ENCODE measurements at regions not wholly inside any gene's neighbourhood (a gene's known extent, or its start where the extent isn't known, plus 50 kb on each side); places are given as distances from the start of the nearest gene placed in this dataset.

- TF ChIP-seq, protein P1, sequence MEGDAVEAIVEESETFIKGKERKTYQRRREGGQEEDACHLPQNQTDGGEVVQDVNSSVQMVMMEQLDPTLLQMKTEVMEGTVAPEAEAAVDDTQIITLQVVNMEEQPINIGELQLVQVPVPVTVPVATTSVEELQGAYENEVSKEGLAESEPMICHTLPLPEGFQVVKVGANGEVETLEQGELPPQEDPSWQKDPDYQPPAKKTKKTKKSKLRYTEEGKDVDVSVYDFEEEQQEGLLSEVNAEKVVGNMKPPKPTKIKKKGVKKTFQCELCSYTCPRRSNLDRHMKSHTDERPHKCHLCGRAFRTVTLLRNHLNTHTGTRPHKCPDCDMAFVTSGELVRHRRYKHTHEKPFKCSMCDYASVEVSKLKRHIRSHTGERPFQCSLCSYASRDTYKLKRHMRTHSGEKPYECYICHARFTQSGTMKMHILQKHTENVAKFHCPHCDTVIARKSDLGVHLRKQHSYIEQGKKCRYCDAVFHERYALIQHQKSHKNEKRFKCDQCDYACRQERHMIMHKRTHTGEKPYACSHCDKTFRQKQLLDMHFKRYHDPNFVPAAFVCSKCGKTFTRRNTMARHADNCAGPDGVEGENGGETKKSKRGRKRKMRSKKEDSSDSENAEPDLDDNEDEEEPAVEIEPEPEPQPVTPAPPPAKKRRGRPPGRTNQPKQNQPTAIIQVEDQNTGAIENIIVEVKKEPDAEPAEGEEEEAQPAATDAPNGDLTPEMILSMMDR (IDR thresholded peaks at IDR 0.05) = no peak
- TF ChIP-seq POLR2AphosphoS5 (IDR thresholded peaks at IDR 0.05) (no peak), POLR2A (IDR thresholded peaks at IDR 0.05) (no peak)
- no peak for DNase-seq (ENCODE audit: low spot score)
- no peaks in the 10 kb centered on the region for H3K4me1 ChIP-seq (replicated peaks)
- intact Hi-C loops (cut with DNase I) = no loop called here
- H3K27me3 ChIP-seq (replicated peaks; ENCODE audit: insufficient read depth) = no peaks in the 10 kb centered on the region
- H3K36me3 ChIP-seq = no peaks in the 10 kb centered on the region
- H3K9me3 ChIP-seq = no peaks in the 10 kb centered on the region
- no peak overlapping the region for H3K27ac ChIP-seq
- H3K4me3 ChIP-seq = no peak overlapping the region
Observed at GRCh38 chr9:71459082-71459481, 309.2 kb downstream of the CEMIP2 start.

GRCh38 chr9:71446473-71447411, 321.6 kb downstream of the CEMIP2 start:
- no peaks in the 10 kb centered on the region for H3K4me1 ChIP-seq (replicated peaks)
- H3K27me3 ChIP-seq (replicated peaks; ENCODE audit: insufficient read depth) = no peaks in the 10 kb centered on the region
- TF ChIP-seq, protein P1 (IDR thresholded peaks at IDR 0.05) = no peak
- no peak for TF ChIP-seq POLR2A (IDR thresholded peaks at IDR 0.05)
- TF ChIP-seq POLR2AphosphoS5 (IDR thresholded peaks at IDR 0.05) = no peak
- peak; percentile 4 for DNase-seq (ENCODE audit: low spot score)
- intact Hi-C loops (cut with DNase I) = no loop called here
- no peaks in the 10 kb centered on the region for H3K36me3 ChIP-seq
- H3K4me3 ChIP-seq = peak overlapping the region; percentile 21 to 23
- WGBS = 2% methylated on average over 68 of the region's 73 CpGs
- no peaks in the 10 kb centered on the region for H3K9me3 ChIP-seq
- no peak overlapping the region for H3K27ac ChIP-seq

DNA sequence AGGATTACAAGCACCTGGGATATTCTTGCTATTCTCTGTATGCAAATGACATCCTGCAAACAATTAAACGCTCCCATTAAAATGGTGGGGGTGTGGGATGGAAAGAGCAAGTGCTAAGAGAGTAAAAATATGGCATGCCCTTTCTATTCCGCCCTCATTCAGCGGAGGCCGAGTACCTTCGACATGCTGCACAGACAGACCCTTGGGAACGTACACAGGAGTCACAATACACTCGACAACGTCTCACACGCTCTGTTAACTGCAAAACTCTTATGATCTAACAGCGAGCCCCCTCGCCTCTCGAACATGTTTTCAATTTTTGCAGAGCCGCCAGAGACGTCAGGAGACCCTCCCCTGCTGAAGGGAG, 322.2 kb downstream of the CEMIP2 start:
- Histone ChIP-seq H3K4me1 (replicated peaks) (no peaks in the 10 kb centered on the region), H3K36me3 (no peaks in the 10 kb centered on the region), H3K27me3 (replicated peaks; ENCODE audit: insufficient read depth) (no peaks in the 10 kb centered on the region), H3K27ac (no peak overlapping the region), H3K9me3 (no peaks in the 10 kb centered on the region), H3K4me3 (no peak overlapping the region)
- intact Hi-C loops (cut with DNase I) = no loop called here
- 52% methylated on average over 14 of the region's 14 CpGs for WGBS
- TF ChIP-seq, protein P1 (IDR thresholded peaks at IDR 0.05) = no peak
- TF ChIP-seq POLR2A (IDR thresholded peaks at IDR 0.05) = no peak
- no peak for TF ChIP-seq POLR2AphosphoS5 (IDR thresholded peaks at IDR 0.05)
- no peak for DNase-seq (ENCODE audit: low spot score)

GRCh38 chr9:71442937-71443336, 321.5 kb upstream of the TRPM3 start:
- no peaks in the 10 kb centered on the region for H3K27me3 ChIP-seq (replicated peaks; ENCODE audit: insufficient read depth)
- H3K4me3 ChIP-seq = no peak overlapping the region
- WGBS = 87% methylated on average over 3 of the region's 3 CpGs
- H3K9me3 ChIP-seq = no peaks in the 10 kb centered on the region
- no peak for TF ChIP-seq POLR2AphosphoS5 (IDR thresholded peaks at IDR 0.05)
- TF ChIP-seq, protein P1 (IDR thresholded peaks at IDR 0.05) = no peak
- no peak for TF ChIP-seq POLR2A (IDR thresholded peaks at IDR 0.05)
- H3K36me3 ChIP-seq = no peaks in the 10 kb centered on the region
- H3K27ac ChIP-seq = no peak overlapping the region
- H3K4me1 ChIP-seq (replicated peaks) = no peaks in the 10 kb centered on the region
- intact Hi-C loops (cut with DNase I) = no loop called here
- DNase-seq (ENCODE audit: low spot score) = no peak

DNA sequence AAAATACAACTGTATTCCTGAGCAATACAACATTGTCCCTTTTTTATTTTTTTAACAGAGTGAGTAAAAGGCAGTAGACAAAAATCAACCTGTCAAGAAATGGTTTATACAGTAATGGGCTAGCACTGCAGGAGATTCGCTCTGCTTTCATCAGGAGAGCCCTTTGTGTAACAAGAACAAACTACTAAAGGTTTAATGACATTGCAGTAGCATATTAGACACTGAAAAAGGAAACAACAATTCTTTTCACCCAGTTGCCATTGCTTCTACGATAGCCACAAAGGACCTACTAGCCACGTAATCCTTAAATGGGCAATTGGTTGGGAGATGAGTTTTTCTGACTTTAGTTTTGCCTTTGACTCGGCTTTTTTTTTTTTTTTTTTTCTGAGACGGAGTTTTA, 319.8 kb upstream of the TRPM3 start:
- intact Hi-C loops (cut with DNase I) = no loop called here
- no peak overlapping the region for H3K27ac ChIP-seq
- DNase-seq (ENCODE audit: low spot score) = no peak
- no peaks in the 10 kb centered on the region for H3K36me3 ChIP-seq
- WGBS = 80% methylated on average over 5 of the region's 5 CpGs
- TF ChIP-seq POLR2A (IDR thresholded peaks at IDR 0.05) (no peak), POLR2AphosphoS5 (IDR thresholded peaks at IDR 0.05) (no peak)
- TF ChIP-seq, protein P1 (IDR thresholded peaks at IDR 0.05) = no peak
- H3K4me3 ChIP-seq = no peak overlapping the region
- no peaks in the 10 kb centered on the region for H3K27me3 ChIP-seq (replicated peaks; ENCODE audit: insufficient read depth)
- H3K4me1 ChIP-seq (replicated peaks) = no peaks in the 10 kb centered on the region
- no peaks in the 10 kb centered on the region for H3K9me3 ChIP-seq
